ENCODE measurements at regions not wholly inside any gene's neighbourhood (a gene's known extent, or its start where the extent isn't known, plus 50 kb on each side); places are given as distances from the start of the nearest gene placed in this dataset.
A peak's percentile ranks its signal among the peaks of the same experiment; 100 is the strongest.

GRCh38 chr3:27642796-27643195 is 79.3 kb downstream of the EOMES start:
- H3K27me3 ChIP-seq (replicated peaks in 1 of 4; ENCODE audit: control insufficient read depth in 3 of 4, extremely low read depth in 1 of 4, insufficient read depth in 3 of 4, low read length in 3 of 4), result no peaks in the 10 kb centered on the region
- H4K91ac ChIP-seq (replicated peaks; ENCODE audit: insufficient read length, low read length), result no peak overlapping the region
- H3K14ac ChIP-seq (ENCODE audit: insufficient read length), result no peak overlapping the region
- 0 out of 2 replicates have a peak overlapping the region, but pooled peaks have one; percentile 9 for H2AFZ ChIP-seq (ENCODE audit: low read length)
- H4K20me1 ChIP-seq (replicated peaks in 1 of 2; ENCODE audit: control insufficient read depth in 1 of 2, insufficient read depth in 2 of 2, low read length in 2 of 2), result no peaks in the 10 kb centered on the region
- H3K79me1 ChIP-seq (ENCODE audit: low read depth, low read length), result no peaks in the 10 kb centered on the region
- no peak overlapping the region for H2BK12ac ChIP-seq (ENCODE audit: low read depth, low read length)
- no peak overlapping the region for H2BK5ac ChIP-seq (ENCODE audit: low read depth, low read length)
- no peak overlapping the region for H3K4ac ChIP-seq (replicated peaks; ENCODE audit: insufficient read length, low read depth, low read length)
- no peak overlapping the region for H3K4me2 ChIP-seq (ENCODE audit: insufficient read depth in 1 of 2, low read depth in 2 of 2, low read length in 2 of 2)
- 94% methylated on average over 5 of the region's 5 CpGs; no CpG with 5 or more reads in 1 of the 2 experiments for WGBS, 2 experiments (ENCODE audit: extremely low coverage in 1 of 2, insufficient coverage in 1 of 2, insufficient read length in 1 of 2, insufficient replicate concordance in 2 of 2, low coverage in 1 of 2, low lambda C conversion rate in 2 of 2, missing lambda C conversion rate in 1 of 2)
- H3K56ac ChIP-seq (replicated peaks; ENCODE audit: insufficient read length, low read depth, low read length), result no peak overlapping the region
- no peak for DNase-seq (ENCODE audit: low read depth in 1 of 2, low spot score in 2 of 2)
- no peaks in the 10 kb centered on the region for H3K79me2 ChIP-seq (ENCODE audit: control insufficient read depth in 1 of 2, insufficient read depth in 2 of 2, low read length in 2 of 2)
- no peak overlapping the region for H3K4me3 ChIP-seq (ENCODE audit: extremely low read depth in 1 of 4, insufficient read depth in 2 of 4, low read depth in 3 of 4, low read length in 4 of 4)
- no peak overlapping the region for H3K27ac ChIP-seq (ENCODE audit: low read depth, low read length)
- no peak overlapping the region for H2BK15ac ChIP-seq (ENCODE audit: low read length)
- H2AK5ac ChIP-seq (ENCODE audit: low read depth, low read length), result no peak overlapping the region
- H4K5ac ChIP-seq (ENCODE audit: insufficient read length, low read depth, low read length), result no peak overlapping the region
- no peak overlapping the region for H2BK120ac ChIP-seq (replicated peaks; ENCODE audit: low read depth, low read length)
- H3K36me3 ChIP-seq (ENCODE audit: control insufficient read depth in 2 of 4, insufficient read depth in 4 of 4, low read length in 3 of 4), result no peaks in the 10 kb centered on the region
- H3K23me2 ChIP-seq (ENCODE audit: low read depth, low read length), result no peaks in the 10 kb centered on the region
- no peak overlapping the region for H2BK20ac ChIP-seq (ENCODE audit: low read length)
- POLR2A ChIA-PET (ENCODE audit: partially characterized antibody), result no interaction called here
- H3K4me1 ChIP-seq (replicated peaks in 1 of 4; ENCODE audit: control insufficient read depth in 3 of 4, insufficient read depth in 4 of 4, low read length in 3 of 4), result no peaks in the 10 kb centered on the region
- no peak overlapping the region for H3K23ac ChIP-seq (ENCODE audit: insufficient read length)
- no peak overlapping the region for H4K8ac ChIP-seq (ENCODE audit: extremely low read depth, insufficient read depth, low read length)
- H3K9me3 ChIP-seq (ENCODE audit: insufficient read depth in 2 of 2, low read depth in 1 of 2, low read length in 1 of 2), result no peaks in the 10 kb centered on the region
- no peak for FAIRE-seq
- CTCF ChIA-PET (ENCODE audit: partially characterized antibody), result interaction anchor here (1.0 to 1.5 kb wide), 3 partner anchors 18 to 24 kb away, joined by 3 to 4 read pairs (median 3); no protein-coding TSS in a partner anchor
- H3K9ac ChIP-seq (replicated peaks in 1 of 4; ENCODE audit: extremely low read depth in 1 of 4, low read depth in 3 of 4, low read length in 3 of 4), result no peak overlapping the region
- H3K18ac ChIP-seq (ENCODE audit: extremely low read depth, low read length), result no peak overlapping the region
- TF ChIP-seq USF2 (IDR thresholded peaks at IDR 0.05; ENCODE audit: low read length), result no peak
- TF ChIP-seq EGR1 (IDR thresholded peaks at IDR 0.05; ENCODE audit: borderline replicate concordance, low read depth, low read length), result no peak
- TF ChIP-seq GTF2F1 (IDR thresholded peaks at IDR 0.05; ENCODE audit: borderline replicate concordance, low read depth, low read length), result no peak
- TF ChIP-seq EP300 (IDR thresholded peaks at IDR 0.05; ENCODE audit: borderline replicate concordance in 1 of 2, low read depth in 2 of 2, low read length in 2 of 2), result no peak
- no peak for TF ChIP-seq POLR2AphosphoS5 (IDR thresholded peaks at IDR 0.05; ENCODE audit: low read depth, low read length)
- no peak for TF ChIP-seq NANOG (IDR thresholded peaks at IDR 0.05; ENCODE audit: insufficient read depth, low read depth, low read length, poor library complexity, severe bottlenecking)
- no peak for TF ChIP-seq TEAD4 (IDR thresholded peaks at IDR 0.05; ENCODE audit: low read depth, low read length)
- TF ChIP-seq CTBP2 (IDR thresholded peaks at IDR 0.05; ENCODE audit: borderline replicate concordance, insufficient read depth, insufficient read length, low read length), result no peak
- no peak for TF ChIP-seq HDAC6 (IDR thresholded peaks at IDR 0.05; ENCODE audit: low read depth, low read length)
- TF ChIP-seq BRCA1 (IDR thresholded peaks at IDR 0.05; ENCODE audit: low read depth, low read length), result no peak
- TF ChIP-seq RFX5 (IDR thresholded peaks at IDR 0.05; ENCODE audit: borderline replicate concordance, low read depth, low read length), result no peak
- TF ChIP-seq RBBP5 (IDR thresholded peaks at IDR 0.05; ENCODE audit: borderline replicate concordance, low read depth, low read length), result no peak
- no peak for TF ChIP-seq SP1 (IDR thresholded peaks at IDR 0.05; ENCODE audit: low read depth, low read length)
- TF ChIP-seq JUN (IDR thresholded peaks at IDR 0.05; ENCODE audit: low read depth, low read length), result no peak

All from H1 (cell line).